Chondrocyte (in vitro differentiated cells): ENCODE measurements at regions not wholly inside any gene's neighbourhood (a gene's known extent, or its start where the extent isn't known, plus 50 kb on each side); places are given as distances from the start of the nearest gene placed in this dataset.

Source experiments
- DNase-seq: peaks from one replicate; pipeline ENCODE4 v3.0.0; 2021; ENCODE audit warnings: mixed read lengths, low spot score
- H3K27ac Mint-ChIP-seq: one replicate; pipeline ENCODE4 v1.8.0; 2021; ENCODE audit warnings: mild to moderate bottlenecking, moderate library complexity, mixed read lengths; ENCODE audit not compliant: unreplicated experiment
- H3K27me3 Mint-ChIP-seq: 2 replicates; pipeline ENCODE4 v1.8.0; 2021; ENCODE audit warnings: low read depth, mixed read lengths
- H3K36me3 Mint-ChIP-seq: 2 replicates; pipeline ENCODE4 v1.8.0; 2021; ENCODE audit warnings: low read depth, mixed read lengths
- H3K4me1 Mint-ChIP-seq: 2 replicates; pipeline ENCODE4 v1.8.0; 2021; ENCODE audit warnings: low read depth, mild to moderate bottlenecking, mixed read lengths
- H3K4me3 Mint-ChIP-seq: one replicate; pipeline ENCODE4 v1.8.0; 2021; ENCODE audit warnings: mild to moderate bottlenecking, moderate library complexity, mixed read lengths; ENCODE audit not compliant: unreplicated experiment
- H3K9me3 Mint-ChIP-seq: 2 replicates; pipeline ENCODE4 v1.8.0; 2021; ENCODE audit warnings: low read depth, mixed read lengths
- TF ChIP-seq, protein P1 (sequence below): fragments of 200-600 bp; sonication (generic); IDR thresholded peaks from 2 replicates; pipeline ENCODE4 v1.5.0; 2021; ENCODE audit warnings: antibody characterized with exemption, mild to moderate bottlenecking, moderate library complexity

DNA sequence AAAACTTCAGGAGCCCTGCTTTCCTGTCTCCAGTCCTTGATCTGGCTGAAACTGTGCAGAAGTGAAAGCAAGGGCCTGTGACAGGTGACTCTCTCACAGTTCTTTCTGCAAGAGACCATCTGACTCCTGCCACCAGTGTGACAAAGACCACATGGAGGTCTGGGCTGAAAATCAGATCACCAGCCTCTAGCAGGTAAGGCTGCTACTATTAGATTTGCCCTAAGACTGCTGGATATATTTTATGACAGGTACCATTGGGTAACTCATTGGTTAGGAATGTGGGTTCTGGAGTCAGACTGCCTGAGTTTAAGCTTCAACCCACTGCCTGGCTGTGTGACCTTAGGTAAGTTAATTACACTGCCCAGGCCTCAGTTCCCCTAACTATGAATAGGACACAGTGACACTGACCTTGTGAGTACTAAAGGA, 163.3 kb upstream of the SLC7A11 start:
- TF ChIP-seq, protein P1, sequence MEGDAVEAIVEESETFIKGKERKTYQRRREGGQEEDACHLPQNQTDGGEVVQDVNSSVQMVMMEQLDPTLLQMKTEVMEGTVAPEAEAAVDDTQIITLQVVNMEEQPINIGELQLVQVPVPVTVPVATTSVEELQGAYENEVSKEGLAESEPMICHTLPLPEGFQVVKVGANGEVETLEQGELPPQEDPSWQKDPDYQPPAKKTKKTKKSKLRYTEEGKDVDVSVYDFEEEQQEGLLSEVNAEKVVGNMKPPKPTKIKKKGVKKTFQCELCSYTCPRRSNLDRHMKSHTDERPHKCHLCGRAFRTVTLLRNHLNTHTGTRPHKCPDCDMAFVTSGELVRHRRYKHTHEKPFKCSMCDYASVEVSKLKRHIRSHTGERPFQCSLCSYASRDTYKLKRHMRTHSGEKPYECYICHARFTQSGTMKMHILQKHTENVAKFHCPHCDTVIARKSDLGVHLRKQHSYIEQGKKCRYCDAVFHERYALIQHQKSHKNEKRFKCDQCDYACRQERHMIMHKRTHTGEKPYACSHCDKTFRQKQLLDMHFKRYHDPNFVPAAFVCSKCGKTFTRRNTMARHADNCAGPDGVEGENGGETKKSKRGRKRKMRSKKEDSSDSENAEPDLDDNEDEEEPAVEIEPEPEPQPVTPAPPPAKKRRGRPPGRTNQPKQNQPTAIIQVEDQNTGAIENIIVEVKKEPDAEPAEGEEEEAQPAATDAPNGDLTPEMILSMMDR = no peak
- Mint-ChIP-seq H3K36me3 (no peaks in the 10 kb centered on the region), H3K9me3 (no peaks in the 10 kb centered on the region), H3K4me3 (no peak overlapping the region), H3K27me3 (no peaks in the 10 kb centered on the region), H3K27ac (no peak overlapping the region), H3K4me1 (peaks cover 11% of the 10 kb centered on the region)
- DNase-seq = no peak

DNA sequence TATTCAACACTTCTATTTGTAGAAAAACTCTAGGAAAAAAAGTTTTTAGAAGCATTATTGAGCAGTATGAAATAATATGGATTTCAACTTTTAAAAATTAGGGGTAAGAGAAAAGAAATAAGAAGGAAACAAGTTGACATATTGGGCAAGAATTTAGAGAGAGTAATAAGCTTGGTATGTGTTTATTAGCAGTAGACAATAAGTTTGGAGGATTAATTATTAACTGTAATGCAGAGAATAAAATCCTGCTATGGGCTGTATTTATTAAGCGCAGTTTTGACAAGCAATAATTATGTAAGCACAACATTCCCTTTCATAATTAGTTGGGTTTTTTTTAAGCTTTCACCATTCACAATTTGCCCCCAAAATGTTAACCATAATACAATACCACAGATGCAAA, 162.7 kb upstream of the SLC7A11 start:
- Mint-ChIP-seq H3K9me3 (no peaks in the 10 kb centered on the region), H3K36me3 (no peaks in the 10 kb centered on the region), H3K4me1 (peaks cover 16% of the 10 kb centered on the region), H3K27ac (no peak overlapping the region), H3K27me3 (no peaks in the 10 kb centered on the region), H3K4me3 (no peak overlapping the region)
- TF ChIP-seq, protein P1 = no peak
- DNase-seq = no peak

DNA sequence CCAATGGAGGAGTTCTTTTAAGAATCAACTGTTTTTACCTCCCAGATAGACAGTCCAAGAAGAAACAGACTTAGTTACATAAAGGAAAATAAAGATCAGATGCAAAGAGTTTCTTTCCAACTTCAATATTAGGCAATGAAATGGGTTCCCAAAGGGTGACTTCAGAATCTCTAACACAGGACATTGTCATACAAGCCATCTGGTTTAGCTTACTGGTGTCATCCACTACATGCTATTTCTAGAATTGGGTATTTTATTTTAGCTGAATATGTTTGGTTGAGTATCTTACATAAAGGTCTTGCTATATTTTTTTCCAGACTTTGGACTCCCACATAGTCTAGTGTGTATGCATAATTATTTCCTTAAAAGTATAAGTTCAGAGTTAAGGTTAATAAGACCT, 162.1 kb upstream of the SLC7A11 start:
- H3K9me3 Mint-ChIP-seq = no peaks in the 10 kb centered on the region
- no peaks in the 10 kb centered on the region for H3K27me3 Mint-ChIP-seq
- TF ChIP-seq, protein P1 = no peak
- no peak for DNase-seq
- H3K4me1 Mint-ChIP-seq = peaks cover 19% of the 10 kb centered on the region
- no peak overlapping the region for H3K27ac Mint-ChIP-seq
- H3K4me3 Mint-ChIP-seq = no peak overlapping the region
- no peaks in the 10 kb centered on the region for H3K36me3 Mint-ChIP-seq

DNA sequence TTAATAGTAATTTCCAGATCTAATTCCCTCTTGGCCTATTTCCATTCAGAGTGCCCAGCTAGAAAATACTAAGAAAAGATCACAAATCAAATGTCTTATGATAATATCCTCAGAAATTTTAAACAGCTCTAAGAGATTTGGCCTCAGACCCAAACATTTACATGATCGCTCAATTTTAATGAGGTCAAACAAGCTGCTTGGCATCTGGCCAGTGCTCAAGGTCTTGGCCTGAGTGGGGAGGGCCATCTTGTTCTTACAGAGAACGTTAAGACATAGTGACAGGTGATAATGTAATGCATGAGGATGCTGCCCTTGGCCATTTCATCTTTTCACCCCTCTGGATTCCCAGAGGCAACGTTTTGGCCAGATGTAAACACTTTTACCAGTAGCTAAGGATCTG, 159.2 kb upstream of the SLC7A11 start:
- Mint-ChIP-seq H3K27me3 (no peaks in the 10 kb centered on the region), H3K27ac (no peak overlapping the region), H3K9me3 (no peaks in the 10 kb centered on the region), H3K4me1 (peaks cover 30% of the 10 kb centered on the region), H3K36me3 (no peaks in the 10 kb centered on the region), H3K4me3 (no peak overlapping the region)
- TF ChIP-seq, protein P1 = no peak
- DNase-seq = no peak

DNA sequence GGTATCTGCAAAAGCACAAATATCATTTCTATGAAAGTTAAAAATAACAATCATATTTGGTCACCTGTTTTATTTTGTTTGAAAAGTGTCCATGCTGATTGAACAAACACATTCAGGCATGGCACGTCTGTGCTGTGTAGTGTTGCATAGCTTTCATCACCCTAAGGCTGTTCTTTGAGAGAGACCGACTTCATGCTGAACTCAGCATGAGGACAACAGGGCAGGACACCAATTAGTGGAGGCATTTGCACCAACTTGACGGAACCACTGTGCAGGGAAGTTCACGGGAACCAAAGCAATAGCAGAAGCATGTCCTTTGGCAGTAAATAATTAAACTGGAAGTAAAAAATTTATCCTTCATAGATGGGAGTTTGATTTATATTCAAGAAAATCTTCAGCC, 158.4 kb upstream of the SLC7A11 start:
- TF ChIP-seq, protein P1 = no peak
- Mint-ChIP-seq H3K4me3 (no peak overlapping the region), H3K36me3 (no peaks in the 10 kb centered on the region), H3K27me3 (no peaks in the 10 kb centered on the region), H3K9me3 (no peaks in the 10 kb centered on the region), H3K4me1 (peaks cover 30% of the 10 kb centered on the region), H3K27ac (no peak overlapping the region)
- DNase-seq = no peak
